ENCODE measurements at regions not wholly inside any gene's neighbourhood (a gene's known extent, or its start where the extent isn't known, plus 50 kb on each side); places are given as distances from the start of the nearest gene placed in this dataset.
A peak's percentile ranks its signal among the peaks of the same experiment; 100 is the strongest.

DNA sequence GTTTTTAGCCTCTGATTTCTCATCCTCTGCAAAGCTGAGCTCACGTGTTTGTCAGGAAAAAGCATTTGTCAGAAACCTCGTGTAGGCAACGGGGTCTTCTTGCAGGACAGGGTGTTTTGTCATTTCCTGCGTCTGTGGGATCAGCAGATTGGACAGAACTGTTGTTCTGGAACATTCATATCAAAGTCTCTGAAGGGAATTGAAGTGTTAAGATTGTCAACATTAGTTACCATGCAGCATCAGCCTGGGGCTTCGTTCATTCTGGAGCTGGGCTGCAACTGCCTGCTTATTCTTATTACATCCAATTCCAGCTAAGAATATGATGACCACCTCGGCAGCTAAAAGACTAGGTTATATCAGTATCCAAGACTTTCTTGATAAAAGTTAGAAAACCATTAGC, 71.0 kb upstream of the RALGAPA2 start (continued):
- TF ChIP-seq ZNF441 (CRISPR knock-in tag; IDR thresholded peaks at IDR 0.05; ENCODE audit: borderline replicate concordance) (no peak), ZNF205 (CRISPR knock-in tag; IDR thresholded peaks at IDR 0.05) (no peak), ZNF597 (CRISPR knock-in tag; IDR thresholded peaks at IDR 0.05) (no peak), ZNF354B (CRISPR knock-in tag; IDR thresholded peaks at IDR 0.05) (no peak), EZH2 (conservative IDR thresholded peaks at IDR 0.05; ENCODE audit: low read depth, low read length) (no peak), ZNF510 (CRISPR knock-in tag; IDR thresholded peaks at IDR 0.05; ENCODE audit: low read depth) (no peak), ZBTB34 (CRISPR knock-in tag; IDR thresholded peaks at IDR 0.05) (no peak), ZFP36L2 (CRISPR knock-in tag; IDR thresholded peaks at IDR 0.05) (no peak), ZNF883 (CRISPR knock-in tag; IDR thresholded peaks at IDR 0.05; ENCODE audit: not compliant biosample characterization) (no peak), ZFP82 (CRISPR knock-in tag; IDR thresholded peaks at IDR 0.05; ENCODE audit: borderline replicate concordance) (no peak)

DNA sequence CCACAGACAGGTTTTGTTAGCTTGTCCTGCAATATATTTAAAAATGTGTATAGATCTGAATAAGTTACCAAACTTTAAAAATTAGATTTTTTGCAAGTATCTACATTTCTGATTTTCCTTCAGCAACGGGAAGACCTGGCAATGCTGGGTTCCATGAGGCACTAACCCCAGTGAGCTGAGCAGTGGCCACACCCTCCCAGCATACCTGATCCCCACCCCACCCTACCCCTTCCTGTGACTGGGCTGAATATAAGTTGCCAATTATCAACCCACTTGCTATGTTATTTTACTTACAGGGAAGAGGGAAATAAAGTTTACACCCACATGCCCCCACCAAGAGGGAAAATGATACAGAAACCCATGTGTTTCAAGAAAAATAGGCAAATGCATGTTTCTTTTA, 70.3 kb upstream of the RALGAPA2 start:
- Histone ChIP-seq H3K79me2 (ENCODE audit: insufficient read depth, low read length) (no peaks in the 10 kb centered on the region), H3K4me1 (ENCODE audit: insufficient read depth, low read length) (no peaks in the 10 kb centered on the region), H3K36me3 (replicated peaks in 1 of 2; ENCODE audit: control insufficient read depth in 1 of 2, insufficient read depth in 2 of 2, low read length in 2 of 2) (no peaks in the 10 kb centered on the region), H3K27ac (ENCODE audit: extremely low read length, insufficient read depth, low read length) (no peak overlapping the region), H3K4me2 (ENCODE audit: low read depth, low read length) (no peak overlapping the region), H3K9ac (ENCODE audit: insufficient read depth, low read depth, low read length) (no peak overlapping the region), H3K4me3 (replicated peaks in 1 of 3; ENCODE audit: insufficient read depth in 1 of 3, low read depth in 2 of 3, low read length in 3 of 3) (no peak overlapping the region), H4K20me1 (ENCODE audit: insufficient read depth, low read length) (no peaks in the 10 kb centered on the region), H3K9me3 (ENCODE audit: low read length) (peaks cover 6% of the 10 kb centered on the region), H3K27me3 (ENCODE audit: control insufficient read depth in 1 of 2, insufficient read depth in 2 of 2, low read length in 2 of 2) (peaks cover 0 to 18% of the 10 kb centered on the region in 2 experiments; a peak in 3 of 5 replicates), H2AFZ (ENCODE audit: low read length) (no peak overlapping the region)
- ATAC-seq (no peak), FAIRE-seq (no peak), DNase-seq (ENCODE audit: low spot score) (no peak)
- 0 out of 2 replicates have a peak, but pooled peaks have one; percentile 18 for TF ChIP-seq ZNF264 (CRISPR knock-in tag; IDR thresholded peaks at IDR 0.05)
- no peak for TF ChIP-seq NFYB (CRISPR knock-in tag; IDR thresholded peaks at IDR 0.05)
- BruUV-seq (replicated peaks): no TSS peak
- ChIA-PET POLR2A (no interaction called here), CTCF (ENCODE audit: low intra/inter-chr PET ratio, low total read pairs) (no interaction called here)
- intact Hi-C loops (cut with micrococcal nuclease; ENCODE audit: unreplicated experiment) (no loop called here), in situ Hi-C loops (cut with HindIII; ENCODE audit: extremely low pct_ligation_motif_present, low pct_unique_long_range_greater_than_20kb) (no loop called here)
- WGBS (ENCODE audit: low lambda C conversion rate): 21% methylated on average over 1 of the region's 1 CpG
